GM18505 (cell line): ENCODE measurements at regions not wholly inside any gene's neighbourhood (a gene's known extent, or its start where the extent isn't known, plus 50 kb on each side); places are given as distances from the start of the nearest gene placed in this dataset.

Source experiments
- ATAC-seq: cut with Tn5 transposase; IDR thresholded peaks from one replicate; pipeline ENCODE4 v1.9.1; 2021; ENCODE audit not compliant: unreplicated experiment
- POLR2A ChIP-seq: IDR thresholded peaks from 4 replicates; pipeline ENCODE4 v1.6.1; 2011; ENCODE audit warnings: borderline replicate concordance; ENCODE audit not compliant: insufficient read depth, insufficient read length; ENCODE audit errors: extremely low read depth

DNA sequence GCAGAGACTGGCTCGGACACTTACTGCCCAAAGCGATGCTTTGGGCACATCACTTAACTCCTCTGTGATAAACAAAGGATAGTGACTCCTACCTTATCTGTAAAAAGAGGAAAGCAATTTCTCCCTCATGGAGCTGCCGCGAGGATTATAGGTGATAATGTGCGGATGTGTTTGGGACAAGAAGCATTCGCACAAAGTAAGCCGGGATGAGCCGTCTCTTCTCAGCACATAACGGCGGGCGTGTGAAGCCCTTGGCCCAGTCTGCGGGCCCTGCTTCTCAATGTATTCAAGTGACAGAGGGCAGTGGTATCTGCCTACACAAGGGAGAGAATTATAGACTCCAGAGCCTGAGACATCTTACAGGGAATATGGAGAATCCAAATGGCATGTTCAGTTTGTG is 550.3 kb upstream of the CPEB2 start:
- TF ChIP-seq POLR2A: no peak
- ATAC-seq: no peak

DNA sequence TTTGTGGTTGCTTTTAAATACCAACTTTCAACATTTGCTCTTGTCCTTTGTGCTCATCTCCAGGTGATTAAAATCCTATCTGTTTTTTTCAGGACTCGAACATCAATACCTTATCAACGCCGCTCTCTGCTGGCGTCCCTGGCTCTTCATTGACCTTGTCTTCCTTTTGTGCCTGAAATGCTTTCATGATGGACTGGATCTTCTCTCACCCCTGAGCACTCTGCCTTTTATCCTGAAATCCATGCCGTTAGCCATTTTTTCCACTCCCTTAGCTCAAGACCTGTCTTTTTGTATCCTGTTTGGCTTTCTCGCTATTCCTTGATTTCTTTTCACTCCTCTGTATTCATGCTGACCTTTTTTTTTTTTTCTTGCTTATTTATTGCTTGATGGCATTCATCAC is 549.5 kb upstream of the CPEB2 start:
- no peak for TF ChIP-seq POLR2A
- no peak for ATAC-seq

DNA sequence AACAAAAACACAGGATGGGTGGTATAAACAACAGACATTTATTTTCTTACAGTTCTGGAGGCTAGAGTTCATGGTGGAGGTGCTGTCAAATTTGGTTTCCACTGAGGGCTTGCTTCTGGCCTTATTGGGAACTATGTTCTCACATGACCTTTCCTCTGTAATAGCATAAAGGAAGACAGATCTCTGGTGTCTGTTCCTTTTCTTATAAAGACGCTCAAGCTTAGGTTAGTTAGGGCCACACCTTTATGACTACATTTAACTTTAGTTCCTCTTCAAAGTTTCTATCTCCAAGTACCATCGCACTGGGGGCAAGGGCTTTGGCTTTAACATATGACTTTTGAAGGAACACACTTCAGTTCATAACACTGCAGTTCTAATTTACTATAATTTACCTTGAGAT is 543.8 kb upstream of the CPEB2 start:
- no peak for ATAC-seq
- TF ChIP-seq POLR2A: no peak

DNA sequence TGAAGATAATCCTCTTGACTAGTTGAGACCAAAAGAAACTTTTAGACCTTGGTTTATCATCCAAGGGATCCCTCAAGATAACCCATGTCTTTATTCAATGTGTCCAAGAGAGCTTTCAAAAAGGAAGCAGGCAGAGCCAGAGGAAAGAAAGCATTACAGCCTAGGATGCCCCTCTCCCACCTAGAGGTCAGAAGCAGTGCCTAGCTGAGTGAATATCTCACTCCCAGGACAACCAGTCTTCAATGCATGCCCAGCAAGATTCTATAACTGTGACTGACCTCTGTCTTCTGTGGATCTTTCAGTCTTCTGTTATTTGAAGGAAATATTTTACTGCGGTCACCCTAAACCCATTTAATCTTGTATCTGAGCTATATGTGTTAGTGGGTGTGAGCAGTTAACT is 537.2 kb upstream of the CPEB2 start:
- ATAC-seq: no peak
- TF ChIP-seq POLR2A: no peak

DNA sequence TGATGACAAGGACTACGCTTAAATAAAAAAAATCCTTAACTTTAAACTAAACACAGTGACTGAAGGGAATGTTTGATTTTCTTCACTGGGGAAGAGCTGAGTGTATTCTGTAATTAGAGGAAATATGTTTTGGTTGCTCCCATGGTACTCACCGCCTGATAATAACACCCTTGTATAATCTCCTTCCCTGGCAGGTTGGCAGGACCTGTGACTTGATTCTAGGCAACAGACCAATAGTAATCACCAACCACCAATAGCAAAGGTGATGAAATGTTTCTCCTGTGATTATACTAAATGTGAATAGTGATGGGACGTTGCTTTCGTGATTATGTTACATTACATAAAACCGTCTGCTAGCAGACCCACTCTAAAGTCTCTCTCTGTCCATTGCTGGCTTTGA is 536.8 kb upstream of the CPEB2 start:
- no peak for ATAC-seq

DNA sequence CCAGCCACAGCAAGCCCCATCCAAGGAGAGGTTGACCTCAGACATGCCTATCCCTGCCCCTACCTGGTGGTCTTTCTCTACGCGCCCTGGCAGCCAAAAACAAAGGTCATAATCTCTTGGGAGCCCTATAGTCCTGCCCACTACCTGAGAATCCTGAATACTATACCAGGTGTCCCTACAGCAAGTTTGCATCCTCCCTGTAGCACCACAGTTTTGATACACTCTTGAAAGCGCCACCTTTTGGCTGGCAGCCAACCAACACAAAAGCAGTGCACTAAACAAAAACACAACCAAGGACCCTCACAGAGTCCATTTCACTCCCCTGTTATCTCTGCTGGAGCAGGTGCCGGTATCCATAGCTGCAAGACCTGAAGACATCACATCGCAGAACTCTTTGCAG is 523.8 kb upstream of the CPEB2 start:
- ATAC-seq: no peak

More for the DNA sequence above, 536.8 kb upstream of the CPEB2 start:
- TF ChIP-seq POLR2A: no peak

DNA sequence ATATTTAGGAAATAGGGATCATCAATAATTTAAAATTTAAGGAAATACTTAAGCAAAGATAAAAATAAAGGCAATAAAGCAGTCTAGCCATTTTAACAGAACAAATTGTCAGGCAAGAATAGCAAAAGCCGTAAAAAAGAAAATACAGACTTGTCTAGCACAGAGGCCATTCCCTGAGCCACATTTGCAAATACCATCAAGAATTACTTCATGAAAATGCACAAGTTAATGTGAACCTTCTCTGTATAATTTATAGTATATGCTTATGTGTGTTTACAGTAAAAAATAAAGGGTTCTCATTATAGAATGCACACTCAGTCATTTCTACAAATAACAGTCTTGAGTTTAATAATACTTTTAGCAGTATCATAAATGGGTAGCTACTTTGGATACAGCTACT is 505.9 kb upstream of the CPEB2 start:
- no peak for TF ChIP-seq POLR2A
- ATAC-seq: no peak

More for the DNA sequence above, 523.8 kb upstream of the CPEB2 start:
- TF ChIP-seq POLR2A: no peak

DNA sequence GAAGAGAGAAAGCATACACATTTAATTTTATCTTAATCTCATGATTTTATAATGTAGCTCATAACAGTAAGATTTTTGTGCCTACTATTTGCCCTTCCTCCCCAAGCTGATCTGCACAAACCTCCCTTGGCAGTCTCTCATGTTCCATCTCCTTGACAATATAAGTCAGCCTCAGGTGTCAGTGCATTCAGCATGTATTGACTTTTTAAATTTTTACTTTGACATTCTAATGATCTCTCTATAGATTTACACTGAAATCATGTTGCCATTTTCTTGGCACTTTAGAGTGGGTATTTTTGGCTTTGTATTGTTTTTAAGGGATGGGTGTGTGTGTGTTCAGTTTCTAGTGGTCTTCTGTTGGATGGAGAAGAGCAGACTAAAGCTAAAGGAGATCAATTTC is 505.3 kb upstream of the CPEB2 start:
- no peak for ATAC-seq

DNA sequence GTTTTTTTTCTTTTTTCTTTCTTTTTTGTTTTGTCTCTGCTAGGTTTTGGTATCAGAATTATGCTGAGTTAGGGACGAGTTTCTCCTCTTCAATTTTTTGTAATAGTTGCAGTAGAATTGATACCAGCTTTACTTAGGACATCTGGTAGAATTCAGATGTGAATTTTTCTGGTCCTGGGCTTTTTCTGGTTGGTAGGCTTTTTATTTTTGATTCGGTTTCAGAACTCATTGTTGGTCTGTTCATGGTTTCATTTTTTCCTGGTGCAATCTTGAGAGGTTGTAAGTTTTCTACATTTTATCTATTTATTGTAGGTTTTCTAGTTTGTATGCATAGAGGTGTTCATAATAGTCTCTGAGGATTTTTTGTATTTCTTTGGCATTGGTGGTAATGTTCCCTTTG is 498.1 kb upstream of the CPEB2 start:
- no peak for ATAC-seq
- TF ChIP-seq POLR2A: no peak

More for the DNA sequence above, 505.3 kb upstream of the CPEB2 start:
- no peak for TF ChIP-seq POLR2A

DNA sequence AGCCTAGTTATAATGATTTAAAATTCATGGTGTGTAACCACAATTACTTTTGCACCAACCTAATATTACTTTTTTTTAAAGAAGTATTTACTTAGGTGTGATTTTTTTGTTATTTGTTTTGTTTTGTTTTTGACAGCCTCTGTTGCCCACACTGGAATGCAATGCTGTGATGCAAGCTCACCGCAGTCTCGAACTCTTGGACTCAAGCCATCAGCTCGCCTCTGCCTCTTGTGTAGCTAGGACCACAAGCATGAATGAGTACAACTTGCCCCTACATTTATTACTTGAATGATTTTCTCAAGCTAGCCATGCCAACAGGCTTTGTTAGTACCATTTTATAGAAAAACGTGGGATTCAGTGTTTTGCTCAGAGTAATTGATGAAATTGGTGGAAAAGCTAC is 488.8 kb upstream of the CPEB2 start:
- TF ChIP-seq POLR2A: no peak
- ATAC-seq: no peak

DNA sequence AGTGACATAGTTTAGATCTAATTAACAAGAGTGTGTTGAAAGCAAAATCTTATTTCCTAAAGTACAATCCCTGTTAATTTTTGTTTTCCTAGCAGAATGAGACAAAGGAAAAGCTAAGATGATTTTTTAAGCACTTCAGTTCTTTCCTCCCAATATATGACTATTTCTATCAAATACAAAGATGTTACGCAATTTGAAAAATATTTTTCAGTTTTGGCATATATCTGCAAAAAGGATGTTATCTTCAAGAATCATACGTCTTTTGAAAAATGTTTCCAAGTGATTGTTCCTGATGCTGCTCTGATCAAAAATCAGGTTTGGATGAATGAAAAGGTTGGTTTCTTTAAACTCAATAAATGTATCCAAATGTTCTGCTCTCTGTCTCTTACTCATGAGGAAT is 486.7 kb upstream of the CPEB2 start:
- no peak for TF ChIP-seq POLR2A
- ATAC-seq: no peak

DNA sequence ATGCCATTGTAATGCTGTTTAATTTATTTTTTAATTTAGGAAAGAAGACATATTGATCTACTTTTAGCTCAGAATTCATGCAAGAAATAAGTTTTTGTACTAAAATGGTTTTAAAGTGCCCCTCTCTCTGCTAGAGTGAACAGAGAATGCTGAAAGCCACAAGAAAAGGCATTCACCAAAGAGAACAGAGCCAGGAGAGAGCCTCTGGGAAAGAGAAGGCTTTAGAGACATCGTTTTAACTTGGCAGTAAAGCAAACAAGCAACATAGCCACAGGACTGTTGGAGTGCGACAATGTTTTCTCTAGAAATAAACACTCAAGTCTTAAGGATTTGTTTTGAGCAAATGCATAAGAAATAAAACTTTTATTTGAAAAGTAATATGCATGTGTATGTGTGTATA is 484.1 kb upstream of the CPEB2 start:
- TF ChIP-seq POLR2A: no peak
- no peak for ATAC-seq

DNA sequence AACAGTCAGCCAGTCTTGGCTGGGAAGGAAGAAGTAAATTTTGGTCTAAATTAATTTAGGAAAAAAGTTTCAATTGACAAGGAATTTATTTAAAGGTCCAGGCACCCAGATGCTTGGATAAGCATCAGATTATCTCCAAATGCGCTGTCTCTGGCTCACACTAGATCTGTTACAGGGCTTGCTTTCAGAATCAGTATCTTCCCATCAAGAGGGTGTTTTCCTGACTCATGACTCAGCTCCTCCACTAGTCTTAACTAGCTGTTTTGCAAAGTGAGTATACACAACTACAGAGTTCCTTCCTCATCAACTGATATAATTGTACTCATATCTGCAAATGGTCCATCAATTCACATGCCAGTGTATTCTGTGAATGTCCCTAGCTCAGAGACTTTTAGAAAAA is 482.1 kb upstream of the CPEB2 start:
- no peak for ATAC-seq
- TF ChIP-seq POLR2A: no peak

DNA sequence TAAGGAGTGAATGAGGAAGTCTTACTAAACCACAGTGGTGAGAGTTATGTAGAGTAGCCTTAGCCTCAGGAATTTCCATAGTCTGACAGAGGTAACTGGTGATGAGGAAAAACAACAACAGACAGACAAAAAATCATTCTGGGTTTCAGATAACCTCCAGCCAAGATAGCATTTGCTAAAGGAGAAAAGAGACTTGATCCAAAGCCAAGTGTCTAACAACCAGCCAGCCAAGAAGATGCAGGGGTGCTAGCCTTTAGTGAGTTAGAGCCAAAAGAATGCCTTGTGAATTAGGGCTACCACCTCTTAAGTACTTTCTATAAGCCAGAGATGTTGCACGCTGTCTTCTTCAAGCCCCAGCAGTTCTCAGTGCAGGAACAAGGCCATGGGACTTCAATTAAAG is 478.0 kb upstream of the CPEB2 start:
- TF ChIP-seq POLR2A: no peak
- no peak for ATAC-seq

DNA sequence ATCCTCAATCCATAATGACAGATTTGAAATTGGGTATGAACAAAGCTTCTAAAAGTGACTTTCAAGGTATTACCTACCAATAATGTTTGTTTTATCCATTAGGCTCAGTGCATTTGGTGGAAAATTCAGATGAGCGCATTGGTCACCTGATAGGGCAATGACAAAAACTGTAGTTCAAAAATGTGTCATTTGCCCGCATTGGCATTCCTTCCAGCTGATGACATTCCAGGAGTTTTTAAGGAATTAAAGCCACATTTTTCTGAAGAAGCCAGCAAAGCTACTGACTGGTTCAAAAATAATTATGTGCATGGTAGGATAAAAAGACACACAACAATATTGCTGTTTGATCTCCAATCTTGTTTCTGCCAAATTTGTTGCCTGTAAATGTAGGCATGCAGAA is 473.4 kb upstream of the CPEB2 start:
- no peak for TF ChIP-seq POLR2A
- ATAC-seq: no peak
